ENCODE measurements at regions not wholly inside any gene's neighbourhood (a gene's known extent, or its start where the extent isn't known, plus 50 kb on each side); places are given as distances from the start of the nearest gene placed in this dataset.

DNA sequence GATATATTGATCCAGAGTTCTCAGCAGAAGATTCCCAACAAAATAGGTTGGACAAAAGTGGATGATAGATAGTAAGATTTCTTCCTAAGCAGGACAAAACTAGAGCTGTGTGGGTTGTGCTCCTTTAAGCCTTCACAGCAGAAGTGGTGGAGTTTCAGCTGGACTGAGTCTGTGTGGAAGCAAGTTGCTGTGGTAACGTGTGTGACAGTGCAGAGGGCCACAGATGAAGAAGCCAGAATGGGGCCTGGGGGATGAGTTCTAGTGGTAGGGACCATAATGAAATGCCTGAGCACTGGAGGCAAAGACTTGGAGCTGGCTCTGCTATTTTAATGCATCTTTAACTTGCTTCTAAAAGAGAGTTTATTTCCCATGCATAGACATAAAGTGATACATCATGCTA is 238.7 kb upstream of the POGK start:
- TF ChIP-seq GLIS3 (CRISPR knock-in tag; IDR thresholded peaks at IDR 0.05) (no peak), CSDC2 (CRISPR knock-in tag; IDR thresholded peaks at IDR 0.05) (no peak), ZFP3 (CRISPR knock-in tag; IDR thresholded peaks at IDR 0.05) (no peak), SNAI2 (CRISPR knock-in tag; IDR thresholded peaks at IDR 0.05) (no peak)
- TF ChIP-seq, protein P1, sequence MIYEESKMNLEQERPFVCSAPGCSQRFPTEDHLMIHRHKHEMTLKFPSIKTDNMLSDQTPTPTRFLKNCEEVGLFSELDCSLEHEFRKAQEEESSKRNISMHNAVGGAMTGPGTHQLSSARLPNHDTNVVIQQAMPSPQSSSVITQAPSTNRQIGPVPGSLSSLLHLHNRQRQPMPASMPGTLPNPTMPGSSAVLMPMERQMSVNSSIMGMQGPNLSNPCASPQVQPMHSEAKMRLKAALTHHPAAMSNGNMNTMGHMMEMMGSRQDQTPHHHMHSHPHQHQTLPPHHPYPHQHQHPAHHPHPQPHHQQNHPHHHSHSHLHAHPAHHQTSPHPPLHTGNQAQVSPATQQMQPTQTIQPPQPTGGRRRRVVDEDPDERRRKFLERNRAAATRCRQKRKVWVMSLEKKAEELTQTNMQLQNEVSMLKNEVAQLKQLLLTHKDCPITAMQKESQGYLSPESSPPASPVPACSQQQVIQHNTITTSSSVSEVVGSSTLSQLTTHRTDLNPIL (CRISPR knock-in tag; IDR thresholded peaks at IDR 0.05; ENCODE audit: low read depth) = no peak
- TF ChIP-seq, protein P2, sequence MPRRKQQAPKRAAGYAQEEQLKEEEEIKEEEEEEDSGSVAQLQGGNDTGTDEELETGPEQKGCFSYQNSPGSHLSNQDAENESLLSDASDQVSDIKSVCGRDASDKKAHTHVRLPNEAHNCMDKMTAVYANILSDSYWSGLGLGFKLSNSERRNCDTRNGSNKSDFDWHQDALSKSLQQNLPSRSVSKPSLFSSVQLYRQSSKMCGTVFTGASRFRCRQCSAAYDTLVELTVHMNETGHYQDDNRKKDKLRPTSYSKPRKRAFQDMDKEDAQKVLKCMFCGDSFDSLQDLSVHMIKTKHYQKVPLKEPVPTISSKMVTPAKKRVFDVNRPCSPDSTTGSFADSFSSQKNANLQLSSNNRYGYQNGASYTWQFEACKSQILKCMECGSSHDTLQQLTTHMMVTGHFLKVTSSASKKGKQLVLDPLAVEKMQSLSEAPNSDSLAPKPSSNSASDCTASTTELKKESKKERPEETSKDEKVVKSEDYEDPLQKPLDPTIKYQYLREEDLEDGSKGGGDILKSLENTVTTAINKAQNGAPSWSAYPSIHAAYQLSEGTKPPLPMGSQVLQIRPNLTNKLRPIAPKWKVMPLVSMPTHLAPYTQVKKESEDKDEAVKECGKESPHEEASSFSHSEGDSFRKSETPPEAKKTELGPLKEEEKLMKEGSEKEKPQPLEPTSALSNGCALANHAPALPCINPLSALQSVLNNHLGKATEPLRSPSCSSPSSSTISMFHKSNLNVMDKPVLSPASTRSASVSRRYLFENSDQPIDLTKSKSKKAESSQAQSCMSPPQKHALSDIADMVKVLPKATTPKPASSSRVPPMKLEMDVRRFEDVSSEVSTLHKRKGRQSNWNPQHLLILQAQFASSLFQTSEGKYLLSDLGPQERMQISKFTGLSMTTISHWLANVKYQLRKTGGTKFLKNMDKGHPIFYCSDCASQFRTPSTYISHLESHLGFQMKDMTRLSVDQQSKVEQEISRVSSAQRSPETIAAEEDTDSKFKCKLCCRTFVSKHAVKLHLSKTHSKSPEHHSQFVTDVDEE (CRISPR knock-in tag; IDR thresholded peaks at IDR 0.05) = no peak

Measured in SK-N-SH treated with all-trans-retinoic acid at 6 μM for 48 hours (cell line).